ENCODE measurements at regions not wholly inside any gene's neighbourhood (a gene's known extent, or its start where the extent isn't known, plus 50 kb on each side); places are given as distances from the start of the nearest gene placed in this dataset.

DNA sequence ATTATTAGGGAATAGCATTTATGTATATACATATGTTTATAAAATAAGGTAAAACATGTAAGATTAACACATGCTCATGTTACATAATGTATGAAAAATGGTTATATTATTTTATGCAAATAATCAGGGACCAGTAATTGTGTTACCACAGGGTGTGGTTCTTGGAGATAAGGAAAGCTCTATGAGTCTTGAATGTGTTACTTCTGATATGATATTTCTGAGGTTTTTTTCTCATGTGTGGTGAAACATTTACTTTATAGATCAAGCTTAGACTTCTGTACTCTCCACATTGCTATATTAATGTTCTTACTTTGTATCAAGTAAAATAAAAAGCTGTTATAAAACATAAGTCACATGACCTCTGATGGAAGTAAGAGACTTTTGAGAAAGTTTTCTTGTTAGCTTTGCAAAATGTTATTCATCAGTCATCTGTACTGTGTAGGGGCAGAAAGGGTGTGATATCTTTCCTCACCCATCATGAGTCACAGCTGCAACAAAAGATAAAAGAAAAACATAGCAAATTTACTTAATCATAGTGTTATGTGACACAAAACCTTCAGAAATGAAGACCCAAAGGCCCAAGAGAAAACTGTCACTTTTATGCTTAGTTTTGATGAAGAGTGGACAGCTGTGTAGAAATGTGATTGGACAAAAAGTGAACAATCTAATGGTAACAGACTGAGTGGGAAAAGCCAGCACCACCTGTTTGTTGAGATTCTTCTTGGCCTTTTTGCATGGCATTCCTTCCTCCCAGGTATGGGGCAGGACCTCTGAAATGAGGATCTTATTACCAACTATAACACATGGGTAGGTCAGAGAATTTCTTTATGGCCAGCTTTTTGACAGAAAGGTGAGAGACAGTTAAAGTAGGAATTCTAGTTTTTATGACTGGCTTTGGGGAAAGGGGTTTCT is 632.3 kb downstream of the PDHA2 start:
- no peak for TF ChIP-seq POLR2A (IDR thresholded peaks at IDR 0.05)
- TF ChIP-seq, protein P1, sequence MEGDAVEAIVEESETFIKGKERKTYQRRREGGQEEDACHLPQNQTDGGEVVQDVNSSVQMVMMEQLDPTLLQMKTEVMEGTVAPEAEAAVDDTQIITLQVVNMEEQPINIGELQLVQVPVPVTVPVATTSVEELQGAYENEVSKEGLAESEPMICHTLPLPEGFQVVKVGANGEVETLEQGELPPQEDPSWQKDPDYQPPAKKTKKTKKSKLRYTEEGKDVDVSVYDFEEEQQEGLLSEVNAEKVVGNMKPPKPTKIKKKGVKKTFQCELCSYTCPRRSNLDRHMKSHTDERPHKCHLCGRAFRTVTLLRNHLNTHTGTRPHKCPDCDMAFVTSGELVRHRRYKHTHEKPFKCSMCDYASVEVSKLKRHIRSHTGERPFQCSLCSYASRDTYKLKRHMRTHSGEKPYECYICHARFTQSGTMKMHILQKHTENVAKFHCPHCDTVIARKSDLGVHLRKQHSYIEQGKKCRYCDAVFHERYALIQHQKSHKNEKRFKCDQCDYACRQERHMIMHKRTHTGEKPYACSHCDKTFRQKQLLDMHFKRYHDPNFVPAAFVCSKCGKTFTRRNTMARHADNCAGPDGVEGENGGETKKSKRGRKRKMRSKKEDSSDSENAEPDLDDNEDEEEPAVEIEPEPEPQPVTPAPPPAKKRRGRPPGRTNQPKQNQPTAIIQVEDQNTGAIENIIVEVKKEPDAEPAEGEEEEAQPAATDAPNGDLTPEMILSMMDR (IDR thresholded peaks at IDR 0.05) = no peak
